CD4-positive, alpha-beta T cell treated with Interleukin-21 for 1 hour (primary cell): ENCODE measurements at regions not wholly inside any gene's neighbourhood (a gene's known extent, or its start where the extent isn't known, plus 50 kb on each side); places are given as distances from the start of the nearest gene placed in this dataset.

Experiments
- DNase-seq: peaks from one replicate; pipeline ENCODE4 v3.0.0-alpha.2; 2020

DNA sequence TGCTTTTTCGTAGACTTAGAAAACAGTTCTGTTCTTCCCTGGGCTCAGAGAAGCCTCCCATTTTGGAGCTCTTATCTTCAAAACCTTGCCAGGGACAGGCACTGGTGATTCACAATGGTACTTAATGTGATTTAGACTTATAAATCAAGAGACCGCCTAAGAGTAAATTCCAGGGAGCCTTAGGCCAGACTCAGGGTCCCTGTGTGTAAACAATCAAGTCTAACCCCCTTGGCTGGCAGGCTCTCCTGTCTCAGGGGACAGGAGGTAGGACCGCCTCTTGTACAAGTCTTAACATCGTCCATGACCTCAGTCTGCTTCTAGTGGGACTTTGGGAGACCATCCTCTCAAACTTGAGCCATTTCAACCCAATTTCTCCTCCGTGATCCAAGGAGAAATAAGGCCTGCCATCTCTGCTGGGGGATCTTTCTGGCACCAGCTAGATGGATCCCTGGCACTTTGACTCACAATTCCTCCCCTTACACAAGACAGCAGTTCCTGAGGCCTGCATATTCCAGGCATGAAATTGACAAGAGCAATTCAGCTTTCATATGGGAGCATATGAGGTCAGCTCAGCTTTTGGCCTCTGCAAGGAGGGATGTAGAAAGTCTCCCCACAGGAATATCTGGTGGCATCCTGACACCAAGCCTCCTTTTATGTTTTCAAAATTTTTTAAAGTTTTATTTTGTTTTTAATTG, 487.0 kb downstream of the TNS1 start:
- DNase-seq, result no peak

DNA sequence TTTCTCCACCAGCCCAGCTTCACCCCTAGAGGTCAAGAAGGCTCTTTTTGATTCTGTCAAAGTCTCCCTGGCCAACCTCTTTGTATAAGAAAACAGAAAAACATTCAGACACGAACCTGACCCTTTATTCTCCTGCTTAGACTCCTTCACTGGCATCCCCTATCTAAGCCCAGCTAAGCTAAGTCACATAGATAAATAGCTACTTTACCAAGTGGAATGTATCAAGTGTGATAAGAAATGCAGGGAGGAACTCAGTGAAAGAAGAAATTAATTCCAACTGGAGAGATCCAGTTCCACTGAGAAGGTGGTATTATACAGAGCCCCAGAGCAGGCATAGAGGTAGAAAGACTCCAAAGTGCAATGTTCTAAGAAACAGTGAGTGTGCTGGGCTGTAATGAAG, 489.5 kb downstream of the TNS1 start:
- no peak for DNase-seq

DNA sequence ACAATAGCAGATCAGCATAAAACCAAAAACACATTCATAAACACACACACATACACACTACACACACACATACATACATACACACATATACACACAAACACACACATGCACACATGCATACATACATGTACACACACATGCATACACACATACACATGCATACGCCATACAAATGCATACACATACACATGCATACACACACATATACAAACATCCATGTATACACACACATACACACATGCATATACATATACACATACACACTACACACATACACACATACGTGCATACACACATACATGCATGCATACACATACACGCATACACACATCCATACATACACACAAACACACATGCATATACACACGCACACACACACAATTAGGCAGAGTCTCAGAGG, 490.1 kb downstream of the TNS1 start:
- DNase-seq, result no peak

DNA sequence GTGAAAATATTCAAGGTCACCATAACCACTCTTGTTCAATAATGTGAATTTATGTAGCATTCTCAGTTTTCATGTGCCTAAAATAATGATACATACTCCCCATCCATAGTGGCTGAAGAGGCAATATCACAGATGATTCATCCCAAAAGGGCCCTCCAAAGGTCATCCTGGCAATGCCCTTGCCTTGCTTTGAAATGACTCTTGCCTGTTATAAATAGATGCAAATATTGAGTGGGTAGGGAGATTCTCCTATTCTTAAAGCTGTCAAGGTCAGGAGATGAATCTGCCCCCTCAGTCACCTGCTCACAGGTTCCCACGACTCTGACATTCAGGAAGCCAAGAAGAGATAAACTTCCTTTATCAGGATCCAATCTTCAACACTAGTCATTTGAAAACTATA, 490.5 kb downstream of the TNS1 start:
- DNase-seq, result no peak

DNA sequence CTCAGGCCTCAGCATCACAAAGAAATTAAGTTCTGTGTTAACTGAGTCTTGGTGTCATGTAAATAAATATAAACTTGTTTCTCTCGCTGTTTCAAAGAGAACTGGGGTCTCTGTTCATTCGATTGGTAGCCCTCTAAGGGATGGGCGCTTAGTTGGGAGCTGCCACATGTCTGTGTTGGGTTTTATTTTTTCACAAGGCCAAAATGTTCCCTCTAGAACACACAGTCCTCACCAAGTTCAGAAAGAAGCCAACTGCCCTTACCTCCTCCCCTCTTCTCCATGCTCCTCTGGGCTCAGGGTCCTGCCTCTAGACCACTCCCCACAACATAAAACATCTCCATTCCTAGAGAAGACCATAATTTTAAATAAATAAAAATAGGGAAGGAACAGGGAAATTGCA, 490.9 kb downstream of the TNS1 start:
- no peak for DNase-seq

DNA sequence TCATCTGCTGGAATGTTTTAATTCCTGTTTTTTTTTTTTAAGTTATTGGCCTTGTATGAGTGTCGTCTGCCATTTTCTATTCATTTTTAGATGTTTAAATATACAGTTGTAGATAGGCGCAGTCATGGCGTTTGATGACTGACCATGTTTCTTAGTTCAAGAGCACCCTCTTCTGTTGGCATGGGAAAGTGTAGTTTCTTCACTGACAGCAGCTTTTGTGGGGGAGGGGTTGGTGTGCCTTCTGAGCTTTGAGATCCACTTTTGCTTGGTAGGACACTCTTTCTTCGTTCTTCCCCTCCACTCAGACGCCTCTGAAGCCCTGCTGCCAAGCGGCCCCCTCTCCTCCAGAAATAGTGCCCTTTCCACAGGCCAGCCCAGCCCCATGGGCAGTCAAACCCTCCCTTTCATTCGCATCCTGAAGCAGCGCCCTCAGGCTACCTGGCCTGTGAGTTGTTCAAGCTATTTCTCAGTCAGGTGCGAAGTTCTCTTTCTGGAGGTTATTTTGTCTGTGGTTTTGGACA, 492.0 kb downstream of the TNS1 start:
- DNase-seq, result peak; percentile 32

DNA sequence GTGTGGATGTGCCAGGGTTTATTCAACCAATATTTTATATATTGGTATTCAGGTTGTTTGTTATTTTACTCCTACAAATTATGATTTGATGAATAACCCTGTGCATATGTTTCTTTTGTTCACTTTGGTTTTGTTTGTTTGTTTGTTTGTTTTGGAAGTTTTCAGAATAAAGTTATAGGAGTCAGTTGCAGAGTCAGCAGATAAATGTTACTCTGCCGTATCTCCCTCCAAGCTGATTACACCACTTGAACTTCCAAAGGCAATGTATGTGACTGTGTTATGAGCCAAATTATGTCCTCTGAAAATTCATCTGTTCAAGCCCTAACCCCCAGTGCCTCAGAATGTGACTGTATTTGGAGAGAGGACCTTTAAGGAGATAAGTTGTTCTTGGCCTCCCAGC, 497.5 kb downstream of the TNS1 start:
- DNase-seq, result no peak

DNA sequence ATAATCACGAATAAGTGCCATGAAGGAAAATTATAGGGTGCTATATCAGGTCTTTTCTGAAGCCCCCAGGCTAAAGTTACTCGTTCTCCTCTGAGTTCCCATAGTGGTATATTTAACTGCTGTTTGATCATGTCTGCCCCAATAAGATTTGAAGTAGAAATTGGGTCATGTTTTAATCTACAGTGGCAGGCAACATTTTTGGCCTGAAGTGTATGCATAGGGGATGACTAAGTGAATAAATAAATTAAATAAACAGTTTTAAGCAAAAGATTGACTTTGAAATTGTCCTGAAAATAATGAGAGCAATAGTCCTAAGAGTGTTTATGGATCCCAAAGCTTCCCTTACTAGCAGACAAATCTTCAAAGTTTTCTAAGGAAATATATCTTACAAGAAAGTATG, 500.9 kb downstream of the TNS1 start:
- no peak for DNase-seq

DNA sequence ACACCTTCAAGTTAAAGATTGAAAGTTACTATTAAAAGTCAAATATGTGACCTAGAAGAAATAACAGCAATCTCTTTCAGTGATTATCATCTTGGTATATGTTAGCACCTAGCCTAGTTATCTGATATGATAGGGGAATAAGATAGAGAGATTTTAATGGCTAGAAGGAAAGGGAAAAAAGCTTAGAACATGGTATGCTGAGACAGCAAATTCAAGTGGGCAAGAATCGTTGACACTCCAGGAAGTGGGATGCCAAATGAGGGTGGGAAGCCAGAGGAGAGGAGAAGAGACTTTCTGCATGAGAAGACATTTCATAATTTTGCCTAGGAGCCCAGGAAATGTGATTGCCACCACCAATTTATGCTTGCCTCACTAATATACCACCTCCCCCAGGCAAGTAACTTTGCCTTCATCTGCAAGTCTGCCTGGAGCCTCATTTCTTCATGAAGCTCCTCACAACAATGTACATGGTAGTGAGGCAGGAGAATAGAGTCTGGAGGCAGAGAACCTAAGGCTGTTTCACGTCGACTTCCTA, 504.9 kb downstream of the TNS1 start:
- no peak for DNase-seq

DNA sequence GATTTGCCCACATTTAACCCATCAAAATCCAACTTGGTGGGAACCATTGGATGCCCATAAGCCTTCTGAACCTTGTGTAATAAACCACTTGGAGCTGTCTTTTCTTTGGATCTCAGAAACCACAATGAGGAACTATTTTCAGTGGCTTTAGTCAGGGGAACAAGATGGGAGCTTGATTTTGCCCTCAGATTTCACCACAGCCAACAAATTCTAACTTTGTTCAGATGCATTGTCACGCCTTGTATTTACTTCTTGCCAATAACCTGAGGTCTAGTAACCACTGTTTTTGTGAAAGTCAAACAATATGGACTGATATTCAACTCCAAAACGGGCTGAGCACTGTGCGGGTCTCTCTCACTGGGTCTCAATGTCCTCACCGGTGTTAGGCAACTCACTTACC, 508.2 kb downstream of the TNS1 start:
- no peak for DNase-seq

DNA sequence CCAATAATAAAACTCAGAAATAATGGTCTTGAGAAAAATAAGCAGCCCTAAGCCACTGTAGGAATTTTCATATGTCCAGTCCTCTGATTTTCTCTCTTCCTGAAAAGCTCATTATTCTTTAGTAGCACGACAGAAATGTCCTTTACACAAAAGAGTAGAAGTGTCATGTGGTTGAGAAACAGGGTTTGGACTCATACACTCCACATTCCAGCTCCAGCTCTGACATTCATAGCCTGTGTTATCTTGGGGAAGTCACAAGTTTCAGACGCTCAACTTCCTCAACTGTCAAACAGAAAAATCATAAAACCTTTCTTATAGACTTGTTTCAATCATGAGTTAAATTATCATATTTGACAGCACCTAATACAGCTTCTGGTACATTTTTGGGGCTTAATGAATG, 511.5 kb downstream of the TNS1 start:
- no peak for DNase-seq

DNA sequence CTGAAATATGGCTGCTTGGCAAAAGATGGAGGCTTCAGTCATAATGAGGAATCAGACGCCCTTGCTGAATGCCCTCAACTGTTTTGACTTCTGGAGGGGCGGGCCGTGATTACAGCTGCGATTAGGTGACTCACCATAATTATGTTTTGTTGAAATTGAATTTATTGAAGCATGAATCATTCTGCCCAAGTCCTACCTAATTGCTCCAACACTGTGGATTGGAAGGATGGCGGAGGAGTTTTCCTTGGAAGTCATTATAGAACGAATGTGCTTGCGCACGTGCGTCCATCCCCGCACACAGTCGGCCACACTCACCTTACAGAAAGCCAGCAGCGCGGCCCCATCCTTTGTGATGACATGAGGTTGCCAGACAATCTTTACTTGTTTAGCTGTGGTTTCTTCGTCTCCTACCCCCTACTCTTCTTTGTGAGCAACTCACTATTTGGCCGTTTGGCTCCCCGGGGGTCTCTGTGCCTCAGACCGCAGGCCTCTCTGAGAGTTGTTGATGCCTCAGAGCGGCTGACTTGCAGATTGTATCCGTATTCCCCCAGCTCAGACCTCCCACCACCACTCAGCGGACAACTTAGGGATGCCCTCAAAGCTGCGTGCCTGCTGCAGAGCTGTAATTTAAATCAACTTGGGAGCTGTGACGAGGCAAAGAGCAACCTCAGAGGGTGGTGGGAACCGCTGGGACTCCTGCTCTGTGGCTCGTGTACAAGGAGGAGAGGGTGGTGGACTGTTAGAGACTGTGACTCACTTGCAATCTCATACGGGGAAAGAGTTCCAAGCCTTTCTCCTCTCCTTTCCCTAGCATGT, 513.4 kb downstream of the TNS1 start:
- no peak for DNase-seq

DNA sequence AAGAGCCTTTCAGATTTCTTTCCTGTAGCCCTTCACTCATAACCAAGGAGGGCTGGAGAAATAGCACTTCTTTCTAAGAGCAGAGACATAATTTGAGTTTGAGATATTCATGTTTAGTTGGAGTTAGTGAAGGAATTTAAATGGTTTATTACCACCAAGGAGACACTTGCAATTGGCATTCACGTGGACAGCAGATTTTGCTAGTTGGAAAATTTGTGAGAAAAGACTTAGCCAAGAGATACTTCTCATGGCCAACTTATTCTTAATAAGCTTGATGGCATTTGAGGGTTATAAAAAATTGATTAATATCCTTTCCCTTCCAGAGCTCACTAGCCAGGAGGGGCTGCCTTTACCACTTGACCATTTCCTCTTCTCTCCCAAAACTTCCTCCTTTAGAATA, 518.7 kb downstream of the TNS1 start:
- DNase-seq, result no peak

DNA sequence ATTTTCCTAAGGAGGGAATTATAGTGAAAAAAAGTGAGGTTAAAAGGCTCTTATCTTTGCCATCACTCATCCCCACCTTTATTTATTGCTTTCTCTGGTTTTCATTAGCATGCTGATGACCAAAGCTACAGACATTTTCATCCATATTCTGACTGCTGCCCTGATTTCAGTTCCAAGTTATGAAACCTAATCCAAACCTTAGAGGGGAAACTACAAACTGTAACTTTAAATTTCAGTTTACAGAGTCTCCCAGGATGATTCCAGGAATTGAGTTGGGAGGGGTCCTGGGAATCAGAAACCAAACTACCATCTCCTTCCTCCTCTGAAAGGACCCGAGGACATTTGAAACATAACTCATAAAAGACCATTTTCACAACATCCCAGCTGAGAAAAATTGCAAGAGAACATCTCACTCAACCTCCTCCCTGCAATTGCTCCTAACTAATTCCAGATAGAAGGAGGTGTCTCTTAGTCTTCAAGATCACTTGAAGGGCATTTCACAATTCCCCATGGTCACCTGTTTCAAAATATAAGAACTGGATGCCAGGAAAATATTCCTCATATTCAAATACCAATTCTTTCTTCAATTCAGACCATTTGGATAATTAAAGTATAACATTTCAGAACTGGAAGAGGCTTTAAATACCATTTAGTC, 520.6 kb downstream of the TNS1 start:
- no peak for DNase-seq

DNA sequence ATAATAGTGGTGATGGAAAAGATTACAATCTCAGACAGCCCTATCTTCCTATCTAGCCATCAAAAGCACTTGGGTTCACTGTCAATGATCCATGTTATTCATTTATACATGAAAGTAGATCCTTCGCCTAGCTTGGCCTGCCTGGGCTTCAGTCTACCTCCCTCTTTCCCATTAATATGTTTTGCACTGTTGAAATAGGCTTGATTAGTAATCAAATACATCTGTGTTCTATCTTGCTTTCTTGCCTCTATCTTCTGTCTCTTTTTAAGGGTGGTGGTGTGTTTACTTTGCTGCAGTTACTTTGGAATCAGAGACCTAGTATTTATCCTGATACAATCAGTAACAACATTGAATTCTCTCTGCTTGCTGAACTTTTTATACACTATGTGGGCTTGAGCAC, 521.2 kb downstream of the TNS1 start:
- DNase-seq, result no peak

DNA sequence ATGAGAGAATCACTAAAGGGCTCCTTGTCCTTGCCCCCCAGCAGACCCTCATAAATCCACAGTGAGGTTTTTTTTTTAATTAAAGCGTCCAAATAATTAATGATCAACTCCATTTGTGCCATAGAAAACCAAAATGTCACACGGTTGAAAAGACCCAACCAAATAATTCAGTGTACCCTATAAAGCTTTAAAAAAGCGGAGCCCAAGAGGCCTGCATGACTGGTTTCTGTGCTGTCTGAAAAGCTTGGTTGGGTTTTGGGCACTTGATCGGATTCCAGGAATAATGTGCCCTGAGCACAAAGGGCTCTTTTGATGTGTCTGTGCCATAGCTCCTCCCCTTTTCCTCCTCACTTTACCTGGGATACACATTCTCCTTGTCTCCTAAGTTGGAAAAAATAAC, 523.2 kb downstream of the TNS1 start:
- DNase-seq, result no peak

DNA sequence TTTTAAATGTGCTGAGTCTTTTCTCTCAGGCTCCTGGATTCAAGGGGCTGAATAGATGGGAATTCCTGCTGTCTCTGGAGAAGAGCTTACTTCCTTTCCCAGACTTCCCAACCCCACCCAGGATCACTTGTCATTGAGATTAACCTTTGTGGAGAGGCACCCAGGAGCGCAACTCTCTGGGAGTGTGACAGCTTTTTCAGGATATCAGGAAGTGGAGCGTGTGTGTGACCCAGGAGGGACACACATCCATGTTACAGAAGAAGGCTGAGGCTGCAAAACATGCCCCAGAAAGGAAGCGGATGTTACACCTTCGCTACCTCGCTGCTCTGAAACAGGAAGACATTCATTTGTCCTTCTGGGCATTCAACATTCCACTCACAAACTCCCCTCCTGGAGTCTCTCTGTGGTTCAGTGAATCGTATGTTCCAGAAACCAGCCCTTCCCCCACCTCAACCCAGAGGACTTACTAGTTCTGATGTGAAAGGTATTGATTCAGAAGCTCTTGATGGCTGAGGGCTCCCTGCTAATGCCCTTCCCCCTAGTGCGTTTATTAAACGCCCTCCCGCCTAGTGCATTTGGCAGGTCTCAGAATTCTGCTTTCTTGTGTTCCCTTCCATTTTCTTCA, 523.9 kb downstream of the TNS1 start:
- no peak for DNase-seq

DNA sequence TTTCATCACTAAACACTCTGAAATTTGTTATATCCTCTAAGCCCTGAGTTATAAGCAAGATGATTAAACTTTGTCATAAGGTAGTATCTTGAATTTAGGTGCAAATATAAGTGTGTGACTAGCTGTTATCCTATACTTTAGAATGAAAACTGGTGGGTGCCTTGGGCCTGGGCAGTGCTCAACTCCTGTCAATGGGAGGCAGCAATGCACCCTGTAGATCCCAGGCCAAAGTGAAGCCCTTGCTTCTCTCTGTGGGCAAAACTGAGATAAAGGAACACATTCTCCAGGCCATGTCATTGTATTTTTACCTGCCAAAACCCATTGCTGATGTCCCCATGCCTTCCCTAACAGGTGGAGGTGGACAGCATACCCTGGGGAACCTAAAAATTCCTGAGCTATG, 525.2 kb downstream of the TNS1 start:
- DNase-seq, result no peak

DNA sequence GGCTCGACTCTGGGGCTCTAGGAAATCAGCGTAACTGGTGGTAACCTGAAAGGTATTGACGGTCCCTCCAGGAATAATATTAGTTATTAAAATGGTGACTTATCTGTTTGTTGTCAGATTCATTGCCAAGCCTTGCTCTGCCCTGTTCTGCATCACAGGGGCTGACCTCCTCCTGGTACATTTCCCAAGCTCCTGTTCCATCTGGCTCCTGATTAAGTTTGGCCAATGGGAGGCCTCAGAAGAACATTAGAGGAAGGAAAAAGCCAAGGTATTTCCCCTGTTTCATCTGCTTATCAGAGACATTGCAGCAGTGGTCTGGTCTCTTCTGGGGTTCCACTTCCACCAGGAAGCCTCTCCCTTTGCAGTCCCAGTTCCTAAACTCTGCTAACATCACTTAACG, 527.0 kb downstream of the TNS1 start:
- no peak for DNase-seq

DNA sequence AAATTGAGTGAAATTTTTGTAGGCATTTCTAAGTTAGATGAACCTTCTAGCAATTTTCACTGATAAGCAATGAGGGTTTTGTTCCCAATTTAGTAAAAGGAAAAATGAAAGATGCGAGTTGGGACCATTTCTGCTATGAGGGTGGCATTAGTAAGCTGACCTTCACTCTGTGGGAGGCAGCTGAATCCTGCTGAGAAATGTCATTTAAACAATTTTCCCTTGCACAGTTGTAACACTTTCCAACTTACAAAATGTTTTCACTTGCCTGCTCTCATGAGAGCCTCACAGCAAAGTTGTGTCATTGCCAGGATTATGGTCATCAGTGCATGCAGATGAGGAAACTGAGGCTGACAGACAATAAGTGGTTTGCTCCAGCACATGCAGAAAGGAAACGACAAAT, 527.7 kb downstream of the TNS1 start:
- no peak for DNase-seq

DNA sequence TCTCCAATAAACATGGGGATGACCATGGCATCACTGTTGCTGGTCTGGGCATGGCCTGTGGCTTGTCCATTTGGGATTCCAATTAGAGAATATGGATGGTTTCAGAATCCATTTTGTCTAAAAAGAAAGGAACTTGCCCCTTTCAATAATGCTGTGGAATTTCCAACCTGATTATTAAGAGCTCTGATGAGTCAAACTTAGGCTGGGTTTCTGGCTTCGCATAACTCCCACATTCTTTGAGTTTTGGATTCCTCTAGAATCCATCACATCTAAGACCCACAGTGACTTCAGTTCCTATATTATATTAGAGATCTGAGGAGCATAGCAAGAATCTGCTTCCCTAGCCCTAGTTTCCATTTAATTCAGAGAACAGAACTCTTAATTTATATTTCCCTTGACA, 531.5 kb downstream of the TNS1 start:
- DNase-seq, result no peak

DNA sequence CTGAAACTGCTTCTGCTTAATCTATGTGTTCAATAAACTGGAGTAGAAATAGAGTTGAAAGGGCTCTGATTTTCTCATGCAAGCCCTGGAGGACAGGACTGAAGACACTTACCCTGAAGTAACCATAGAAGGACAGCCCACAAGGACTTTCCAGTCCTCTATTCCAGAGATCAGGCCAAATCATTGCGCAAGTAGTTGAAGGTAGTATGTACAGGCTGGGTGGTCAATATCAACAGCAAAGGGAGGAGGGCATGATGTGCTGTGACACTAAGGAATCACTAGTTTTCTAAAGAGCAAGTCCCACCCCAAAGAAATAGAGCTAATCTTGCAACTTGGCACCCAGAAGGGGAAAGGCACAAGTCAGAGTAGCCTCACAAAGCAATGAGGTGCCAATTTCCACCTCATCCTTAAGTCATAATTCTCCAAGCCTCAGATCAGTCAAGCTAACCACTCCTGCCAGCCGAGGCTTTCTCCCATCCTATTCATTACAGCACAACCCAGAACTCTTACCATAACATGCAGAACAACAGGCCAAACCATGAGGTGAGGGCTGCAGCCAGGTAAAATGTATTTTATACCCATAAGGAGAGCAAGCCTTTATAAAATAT, 533.5 kb downstream of the TNS1 start:
- DNase-seq, result no peak
